ENCODE measurements at regions not wholly inside any gene's neighbourhood (a gene's known extent, or its start where the extent isn't known, plus 50 kb on each side); places are given as distances from the start of the nearest gene placed in this dataset.

GRCh38 chr12:4176168-4176567, 97.4 kb upstream of the CCND2 start:
- H3K4me1 ChIP-seq (ENCODE audit: control insufficient read depth in 2 of 2, insufficient read depth in 2 of 2, low read length in 1 of 2) = no peaks in the 10 kb centered on the region
- H3K9me3 ChIP-seq (ENCODE audit: control insufficient read depth in 2 of 2, insufficient read depth in 1 of 2, low read depth in 1 of 2, low read length in 1 of 2) = no peaks in the 10 kb centered on the region
- H3K27me3 ChIP-seq (ENCODE audit: control insufficient read depth in 1 of 2, insufficient read depth in 2 of 2, low read length in 2 of 2) = no peaks in the 10 kb centered on the region
- no peak overlapping the region for H3K4me3 ChIP-seq (ENCODE audit: low read depth in 1 of 2, low read length in 2 of 2)
- no peak overlapping the region for H3K27ac ChIP-seq (ENCODE audit: low read depth in 2 of 2, low read length in 1 of 2)
- no peaks in the 10 kb centered on the region for H3K36me3 ChIP-seq (ENCODE audit: control insufficient read depth in 2 of 2, insufficient read depth in 2 of 2, low read length in 1 of 2)

DNA sequence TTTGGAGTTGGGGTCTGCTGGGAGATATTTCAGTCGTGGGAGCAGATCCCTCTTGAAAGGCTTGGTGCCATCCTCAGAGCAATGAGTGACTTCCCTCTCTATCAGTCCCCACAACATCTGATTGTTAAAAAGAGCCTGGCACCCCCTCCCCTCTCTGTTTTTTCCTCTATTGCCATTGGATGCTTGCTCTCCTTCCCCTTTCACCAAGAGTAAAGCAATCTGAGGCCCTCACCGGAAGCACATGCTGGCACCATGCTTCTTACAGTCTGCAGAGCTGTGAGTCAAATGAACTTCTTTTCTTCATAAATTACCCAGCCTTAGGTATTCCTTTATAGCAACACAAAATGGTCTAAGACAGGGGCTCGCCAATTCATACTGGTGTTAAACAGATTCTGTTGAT, 99.1 kb upstream of the CCND2 start:
- no peaks in the 10 kb centered on the region for H3K9me3 ChIP-seq (ENCODE audit: control insufficient read depth in 2 of 2, insufficient read depth in 1 of 2, low read depth in 1 of 2, low read length in 1 of 2)

GRCh38 chr12:4172999-4173398, 100.6 kb upstream of the CCND2 start:
- no peaks in the 10 kb centered on the region for H3K27me3 ChIP-seq (ENCODE audit: control insufficient read depth in 1 of 2, insufficient read depth in 2 of 2, low read length in 2 of 2)
- no peak overlapping the region for H3K27ac ChIP-seq (ENCODE audit: low read depth in 2 of 2, low read length in 1 of 2)
- H3K36me3 ChIP-seq (ENCODE audit: control insufficient read depth in 2 of 2, insufficient read depth in 2 of 2, low read length in 1 of 2) = no peaks in the 10 kb centered on the region
- 57 to 69% methylated on average over 4 of the region's 4 CpGs for WGBS, 2 donors
- no peak overlapping the region for H3K4me3 ChIP-seq (ENCODE audit: low read depth in 1 of 2, low read length in 2 of 2)
- H3K9me3 ChIP-seq (ENCODE audit: control insufficient read depth in 2 of 2, insufficient read depth in 1 of 2, low read depth in 1 of 2, low read length in 1 of 2) = no peaks in the 10 kb centered on the region
- H3K4me1 ChIP-seq (ENCODE audit: control insufficient read depth in 2 of 2, insufficient read depth in 2 of 2, low read length in 1 of 2) = no peaks in the 10 kb centered on the region

More for the DNA sequence above, 99.1 kb upstream of the CCND2 start:
- Histone ChIP-seq H3K27me3 (ENCODE audit: control insufficient read depth in 1 of 2, insufficient read depth in 2 of 2, low read length in 2 of 2) (no peaks in the 10 kb centered on the region), H3K36me3 (ENCODE audit: control insufficient read depth in 2 of 2, insufficient read depth in 2 of 2, low read length in 1 of 2) (no peaks in the 10 kb centered on the region), H3K4me3 (ENCODE audit: low read depth in 1 of 2, low read length in 2 of 2) (no peak overlapping the region), H3K4me1 (ENCODE audit: control insufficient read depth in 2 of 2, insufficient read depth in 2 of 2, low read length in 1 of 2) (no peaks in the 10 kb centered on the region), H3K27ac (ENCODE audit: low read depth in 2 of 2, low read length in 1 of 2) (no peak overlapping the region)
- 86 to 91% methylated on average over 3 of the region's 3 CpGs for WGBS, 2 donors

- no peaks in the 10 kb centered on the region for H3K27me3 ChIP-seq (ENCODE audit: control insufficient read depth in 1 of 2, insufficient read depth in 2 of 2, low read length in 2 of 2)
- 90 to 94% methylated on average over 3 of the region's 3 CpGs for WGBS, 2 donors
- no peaks in the 10 kb centered on the region for H3K4me1 ChIP-seq (ENCODE audit: control insufficient read depth in 2 of 2, insufficient read depth in 2 of 2, low read length in 1 of 2)
- no peak overlapping the region for H3K27ac ChIP-seq (ENCODE audit: low read depth in 2 of 2, low read length in 1 of 2)
- H3K9me3 ChIP-seq (ENCODE audit: control insufficient read depth in 2 of 2, insufficient read depth in 1 of 2, low read depth in 1 of 2, low read length in 1 of 2) = no peaks in the 10 kb centered on the region
- no peak overlapping the region for H3K4me3 ChIP-seq (ENCODE audit: low read depth in 1 of 2, low read length in 2 of 2)
- no peaks in the 10 kb centered on the region for H3K36me3 ChIP-seq (ENCODE audit: control insufficient read depth in 2 of 2, insufficient read depth in 2 of 2, low read length in 1 of 2)
Measured at GRCh38 chr12:4171742-4172141, 101.8 kb upstream of the CCND2 start.

- Histone ChIP-seq H3K4me3 (ENCODE audit: low read depth in 1 of 2, low read length in 2 of 2) (no peak overlapping the region), H3K27ac (ENCODE audit: low read depth in 2 of 2, low read length in 1 of 2) (no peak overlapping the region), H3K36me3 (ENCODE audit: control insufficient read depth in 2 of 2, insufficient read depth in 2 of 2, low read length in 1 of 2) (no peaks in the 10 kb centered on the region), H3K4me1 (ENCODE audit: control insufficient read depth in 2 of 2, insufficient read depth in 2 of 2, low read length in 1 of 2) (no peaks in the 10 kb centered on the region), H3K27me3 (ENCODE audit: control insufficient read depth in 1 of 2, insufficient read depth in 2 of 2, low read length in 2 of 2) (no peaks in the 10 kb centered on the region), H3K9me3 (ENCODE audit: control insufficient read depth in 2 of 2, insufficient read depth in 1 of 2, low read depth in 1 of 2, low read length in 1 of 2) (no peaks in the 10 kb centered on the region)
- 79 to 83% methylated on average over 4 of the region's 4 CpGs for WGBS, 2 donors
Measured at GRCh38 chr12:4169959-4170358, 103.6 kb upstream of the CCND2 start.

DNA sequence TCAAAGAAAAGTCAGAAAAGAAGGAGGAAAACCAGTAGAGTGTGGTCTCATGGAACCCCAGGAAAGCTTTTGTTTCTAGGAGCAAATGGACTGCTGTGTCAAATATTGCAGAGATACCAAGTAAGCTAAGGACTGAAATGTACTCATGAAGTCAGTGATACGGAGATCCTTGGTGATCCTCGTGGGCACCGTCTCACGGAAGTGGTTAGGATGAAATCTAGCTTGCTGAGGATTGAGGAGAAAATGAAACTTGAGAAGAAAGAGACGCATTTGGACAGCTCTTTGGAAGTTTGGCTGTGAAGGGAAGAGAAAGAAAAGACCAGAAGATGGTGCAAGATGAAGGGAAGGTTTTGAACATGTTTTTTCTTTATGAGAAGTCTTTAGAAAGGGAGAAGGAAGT, 104.0 kb upstream of the CCND2 start:
- Histone ChIP-seq H3K9me3 (ENCODE audit: control insufficient read depth in 2 of 2, insufficient read depth in 1 of 2, low read depth in 1 of 2, low read length in 1 of 2) (no peaks in the 10 kb centered on the region), H3K4me3 (ENCODE audit: low read depth in 1 of 2, low read length in 2 of 2) (no peak overlapping the region), H3K27me3 (ENCODE audit: control insufficient read depth in 1 of 2, insufficient read depth in 2 of 2, low read length in 2 of 2) (no peaks in the 10 kb centered on the region), H3K27ac (ENCODE audit: low read depth in 2 of 2, low read length in 1 of 2) (no peak overlapping the region), H3K4me1 (ENCODE audit: control insufficient read depth in 2 of 2, insufficient read depth in 2 of 2, low read length in 1 of 2) (no peaks in the 10 kb centered on the region), H3K36me3 (ENCODE audit: control insufficient read depth in 2 of 2, insufficient read depth in 2 of 2, low read length in 1 of 2) (no peaks in the 10 kb centered on the region)
- WGBS, 2 donors = 89 to 90% methylated on average over 5 of the region's 5 CpGs

GRCh38 chr12:4168036-4168435, 105.5 kb upstream of the CCND2 start:
- H3K27me3 ChIP-seq (ENCODE audit: control insufficient read depth in 1 of 2, insufficient read depth in 2 of 2, low read length in 2 of 2) = no peaks in the 10 kb centered on the region
- no peaks in the 10 kb centered on the region for H3K9me3 ChIP-seq (ENCODE audit: control insufficient read depth in 2 of 2, insufficient read depth in 1 of 2, low read depth in 1 of 2, low read length in 1 of 2)
- H3K27ac ChIP-seq (ENCODE audit: low read depth in 2 of 2, low read length in 1 of 2) = no peak overlapping the region
- WGBS, 2 donors = 80 to 84% methylated on average over 6 of the region's 6 CpGs
- no peaks in the 10 kb centered on the region for H3K36me3 ChIP-seq (ENCODE audit: control insufficient read depth in 2 of 2, insufficient read depth in 2 of 2, low read length in 1 of 2)
- no peak overlapping the region for H3K4me3 ChIP-seq (ENCODE audit: low read depth in 1 of 2, low read length in 2 of 2)
- H3K4me1 ChIP-seq (ENCODE audit: control insufficient read depth in 2 of 2, insufficient read depth in 2 of 2, low read length in 1 of 2) = no peaks in the 10 kb centered on the region

GRCh38 chr12:4164559-4165558, 108.7 kb upstream of the CCND2 start:
- Histone ChIP-seq H3K4me3 (ENCODE audit: low read depth in 1 of 2, low read length in 2 of 2) (peak overlapping the region; percentile 32 to 36), H3K9me3 (ENCODE audit: control insufficient read depth in 2 of 2, insufficient read depth in 1 of 2, low read depth in 1 of 2, low read length in 1 of 2) (no peaks in the 10 kb centered on the region), H3K27me3 (ENCODE audit: control insufficient read depth in 1 of 2, insufficient read depth in 2 of 2, low read length in 2 of 2) (no peaks in the 10 kb centered on the region), H3K36me3 (ENCODE audit: control insufficient read depth in 2 of 2, insufficient read depth in 2 of 2, low read length in 1 of 2) (no peaks in the 10 kb centered on the region), H3K27ac (ENCODE audit: low read depth in 2 of 2, low read length in 1 of 2) (peak overlapping the region; percentile 24 to 48), H3K4me1 (ENCODE audit: control insufficient read depth in 2 of 2, insufficient read depth in 2 of 2, low read length in 1 of 2) (no peaks in the 10 kb centered on the region)
- WGBS, 2 donors = 10 to 17% methylated on average over 61 to 63 of the region's 63 CpGs

DNA sequence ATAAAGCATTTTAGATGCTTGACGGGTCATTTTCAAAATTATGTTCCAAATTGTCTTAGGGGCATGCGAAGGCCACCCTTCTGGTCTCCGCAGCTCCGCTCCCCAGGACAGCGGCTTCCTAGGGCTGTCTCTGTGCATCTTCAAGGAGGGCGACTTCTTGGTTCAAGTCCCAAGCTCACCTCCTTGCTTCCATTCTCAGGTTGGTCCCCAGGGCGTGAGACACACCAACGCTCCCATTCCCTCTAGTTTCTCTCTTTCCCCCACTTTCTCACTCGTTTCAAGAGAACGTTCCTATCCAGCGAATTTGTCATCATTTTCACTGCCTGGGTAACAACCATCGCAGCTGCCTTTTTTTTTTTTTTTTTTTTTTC, 109.4 kb upstream of the CCND2 start:
- H3K27me3 ChIP-seq (ENCODE audit: control insufficient read depth in 1 of 2, insufficient read depth in 2 of 2, low read length in 2 of 2) = no peaks in the 10 kb centered on the region
- no peaks in the 10 kb centered on the region for H3K36me3 ChIP-seq (ENCODE audit: control insufficient read depth in 2 of 2, insufficient read depth in 2 of 2, low read length in 1 of 2)
- 59 to 61% methylated on average over 12 of the region's 12 CpGs for WGBS, 2 donors
- H3K4me3 ChIP-seq (ENCODE audit: low read depth in 1 of 2, low read length in 2 of 2) = peak overlapping the region in 1 of 2 donors; percentile 32
- H3K4me1 ChIP-seq (ENCODE audit: control insufficient read depth in 2 of 2, insufficient read depth in 2 of 2, low read length in 1 of 2) = no peaks in the 10 kb centered on the region
- no peak overlapping the region for H3K27ac ChIP-seq (ENCODE audit: low read depth in 2 of 2, low read length in 1 of 2)
- no peaks in the 10 kb centered on the region for H3K9me3 ChIP-seq (ENCODE audit: control insufficient read depth in 2 of 2, insufficient read depth in 1 of 2, low read depth in 1 of 2, low read length in 1 of 2)

DNA sequence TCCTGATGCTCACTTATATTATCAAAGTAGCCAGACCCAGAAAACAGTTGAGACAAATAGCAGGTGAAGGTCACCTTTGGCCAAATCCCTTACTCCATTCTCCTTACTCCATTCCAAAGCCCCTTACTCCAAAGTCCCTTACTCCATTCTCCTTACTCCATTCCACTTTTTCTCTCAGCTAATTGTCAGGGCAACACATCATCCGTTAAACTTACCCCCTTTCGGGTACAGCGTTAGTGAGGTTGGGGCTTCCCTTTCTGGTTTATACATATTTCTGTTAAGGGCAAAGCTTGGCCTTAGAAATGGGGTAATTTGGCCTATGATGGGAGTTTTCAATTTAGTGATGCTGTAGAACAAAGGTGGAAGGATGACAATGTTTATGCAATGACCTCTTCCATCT, 111.8 kb upstream of the CCND2 start:
- Histone ChIP-seq H3K27ac (ENCODE audit: low read depth in 2 of 2, low read length in 1 of 2) (no peak overlapping the region), H3K4me3 (ENCODE audit: low read depth in 1 of 2, low read length in 2 of 2) (no peak overlapping the region), H3K27me3 (ENCODE audit: control insufficient read depth in 1 of 2, insufficient read depth in 2 of 2, low read length in 2 of 2) (no peaks in the 10 kb centered on the region), H3K36me3 (ENCODE audit: control insufficient read depth in 2 of 2, insufficient read depth in 2 of 2, low read length in 1 of 2) (no peaks in the 10 kb centered on the region), H3K4me1 (ENCODE audit: control insufficient read depth in 2 of 2, insufficient read depth in 2 of 2, low read length in 1 of 2) (no peaks in the 10 kb centered on the region), H3K9me3 (ENCODE audit: control insufficient read depth in 2 of 2, insufficient read depth in 1 of 2, low read depth in 1 of 2, low read length in 1 of 2) (no peaks in the 10 kb centered on the region)
- 82 to 95% methylated on average over 3 of the region's 3 CpGs for WGBS, 2 donors

Measured in esophagus (tissue), 2 donors.